ENCODE measurements at regions not wholly inside any gene's neighbourhood (a gene's known extent, or its start where the extent isn't known, plus 50 kb on each side); places are given as distances from the start of the nearest gene placed in this dataset.

DNA sequence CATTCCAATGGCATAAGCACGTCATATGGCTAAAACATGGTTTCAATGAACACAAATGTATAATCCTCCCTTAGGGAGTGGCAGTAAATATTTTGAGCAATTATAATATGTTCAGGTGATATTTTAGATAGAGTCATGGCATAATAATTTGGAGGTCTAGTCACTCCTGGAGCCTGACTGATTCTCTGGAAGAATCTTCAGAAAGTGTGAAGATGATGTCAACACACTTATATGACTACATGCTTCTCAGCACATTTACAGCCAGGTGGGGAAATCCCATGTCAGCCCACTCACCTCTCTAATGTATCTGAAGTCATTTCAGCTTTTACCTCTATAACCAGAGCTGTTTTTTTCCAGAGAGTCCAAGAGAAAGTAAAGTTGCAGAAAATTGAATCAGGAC lies 474.8 kb downstream of the SHISA9 start:
- H3K9ac ChIP-seq (ENCODE audit: low read depth, low read length), result no peak overlapping the region
- H2BK20ac ChIP-seq (ENCODE audit: low read depth, low read length), result no peak overlapping the region
- H3K4ac ChIP-seq (ENCODE audit: low read depth, low read length), result no peak overlapping the region
- no peak overlapping the region for H2BK15ac ChIP-seq (ENCODE audit: low read depth, low read length)
- no peak overlapping the region for H3K18ac ChIP-seq (ENCODE audit: low read depth, low read length)
- H3K27ac ChIP-seq (ENCODE audit: insufficient read depth, low read length), result no peak overlapping the region
- no peak overlapping the region for H2BK120ac ChIP-seq (ENCODE audit: low read depth, low read length)
- H3K9me1 ChIP-seq (ENCODE audit: insufficient read depth, low read length), result no peaks in the 10 kb centered on the region
- no peak for ATAC-seq (ENCODE audit: low read depth)
- H3K9me3 ChIP-seq (ENCODE audit: control insufficient read depth, insufficient read depth, low read length), result peaks cover 15% of the 10 kb centered on the region
- in situ Hi-C loops (cut with MboI; ENCODE audit: low sequenced_read_pairs) (no loop called here), dilution Hi-C loops (cut with HindIII; ENCODE audit: low sequenced_read_pairs, unreplicated experiment) (no loop called here), intact Hi-C loops (cut with micrococcal nuclease) (no loop called here)
- no peak overlapping the region for H3K4me3 ChIP-seq (ENCODE audit: insufficient read depth, low read depth, low read length)
- no peak overlapping the region for H2AK9ac ChIP-seq (replicated peaks; ENCODE audit: low read depth, low read length, poor library complexity)
- no peak overlapping the region for H2AK5ac ChIP-seq (ENCODE audit: low read depth, low read length)
- H3K4me2 ChIP-seq (ENCODE audit: low read depth, low read length), result no peak overlapping the region
- ChIA-PET POLR2A (ENCODE audit: unreplicated experiment) (no interaction called here), CTCF (no interaction called here)
- H3K27me3 ChIP-seq (ENCODE audit: control insufficient read depth, insufficient read depth, low read length), result no peaks in the 10 kb centered on the region
- no peak overlapping the region for H3K23ac ChIP-seq (ENCODE audit: low read depth, low read length)
- no peak overlapping the region for H4K8ac ChIP-seq (ENCODE audit: low read depth in 2 of 2, low read length in 2 of 2)
- H4K91ac ChIP-seq (ENCODE audit: insufficient read depth, low read depth, low read length), result no peak overlapping the region
- no peak overlapping the region for H3K56ac ChIP-seq (ENCODE audit: extremely low read depth, insufficient read depth, low read length)
- WGBS, 2 experiments (ENCODE audit: extremely low coverage in 2 of 2, insufficient read length in 1 of 2), result no CpG with 5 or more reads among the region's 1 CpG
- no peak overlapping the region for H4K5ac ChIP-seq (ENCODE audit: low read depth, low read length)
- no peak overlapping the region for H3K14ac ChIP-seq (replicated peaks; ENCODE audit: low read depth, low read length)
- H4K20me1 ChIP-seq (ENCODE audit: insufficient read depth, low read length), result no peaks in the 10 kb centered on the region
- no TSS peak for BruUV-seq (replicated peaks)
- no peak for TF ChIP-seq FOS (IDR thresholded peaks at IDR 0.05; ENCODE audit: low read depth, low read length)
- TF ChIP-seq, protein P1, sequence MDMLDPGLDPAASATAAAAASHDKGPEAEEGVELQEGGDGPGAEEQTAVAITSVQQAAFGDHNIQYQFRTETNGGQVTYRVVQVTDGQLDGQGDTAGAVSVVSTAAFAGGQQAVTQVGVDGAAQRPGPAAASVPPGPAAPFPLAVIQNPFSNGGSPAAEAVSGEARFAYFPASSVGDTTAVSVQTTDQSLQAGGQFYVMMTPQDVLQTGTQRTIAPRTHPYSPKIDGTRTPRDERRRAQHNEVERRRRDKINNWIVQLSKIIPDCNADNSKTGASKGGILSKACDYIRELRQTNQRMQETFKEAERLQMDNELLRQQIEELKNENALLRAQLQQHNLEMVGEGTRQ (IDR thresholded peaks at IDR 0.05; ENCODE audit: low read depth, low read length), result no peak
- TF ChIP-seq CEBPB (IDR thresholded peaks at IDR 0.05; ENCODE audit: low read depth, low read length), result no peak
- no peak for TF ChIP-seq CHD1 (IDR thresholded peaks at IDR 0.05; ENCODE audit: low read depth, low read length)
- no peak for TF ChIP-seq MXI1 (IDR thresholded peaks at IDR 0.05; ENCODE audit: borderline replicate concordance, low read depth, low read length)
- TF ChIP-seq BHLHE40 (IDR thresholded peaks at IDR 0.05; ENCODE audit: low read depth, low read length), result no peak
- TF ChIP-seq SMC3 (IDR thresholded peaks at IDR 0.05; ENCODE audit: low read depth, low read length), result no peak
- no peak for TF ChIP-seq MAZ (IDR thresholded peaks at IDR 0.05; ENCODE audit: borderline replicate concordance, low read depth, low read length)
- no peak for TF ChIP-seq MAFK (IDR thresholded peaks at IDR 0.05; ENCODE audit: low read depth, low read length)
- TF ChIP-seq RCOR1 (IDR thresholded peaks at IDR 0.05; ENCODE audit: insufficient replicate concordance, low read length), result no peak
- no peak for TF ChIP-seq RAD21 (IDR thresholded peaks at IDR 0.05; ENCODE audit: low read length)
- TF ChIP-seq RFX5 (IDR thresholded peaks at IDR 0.05; ENCODE audit: low read depth, low read length), result no peak
- TF ChIP-seq, protein P2, sequence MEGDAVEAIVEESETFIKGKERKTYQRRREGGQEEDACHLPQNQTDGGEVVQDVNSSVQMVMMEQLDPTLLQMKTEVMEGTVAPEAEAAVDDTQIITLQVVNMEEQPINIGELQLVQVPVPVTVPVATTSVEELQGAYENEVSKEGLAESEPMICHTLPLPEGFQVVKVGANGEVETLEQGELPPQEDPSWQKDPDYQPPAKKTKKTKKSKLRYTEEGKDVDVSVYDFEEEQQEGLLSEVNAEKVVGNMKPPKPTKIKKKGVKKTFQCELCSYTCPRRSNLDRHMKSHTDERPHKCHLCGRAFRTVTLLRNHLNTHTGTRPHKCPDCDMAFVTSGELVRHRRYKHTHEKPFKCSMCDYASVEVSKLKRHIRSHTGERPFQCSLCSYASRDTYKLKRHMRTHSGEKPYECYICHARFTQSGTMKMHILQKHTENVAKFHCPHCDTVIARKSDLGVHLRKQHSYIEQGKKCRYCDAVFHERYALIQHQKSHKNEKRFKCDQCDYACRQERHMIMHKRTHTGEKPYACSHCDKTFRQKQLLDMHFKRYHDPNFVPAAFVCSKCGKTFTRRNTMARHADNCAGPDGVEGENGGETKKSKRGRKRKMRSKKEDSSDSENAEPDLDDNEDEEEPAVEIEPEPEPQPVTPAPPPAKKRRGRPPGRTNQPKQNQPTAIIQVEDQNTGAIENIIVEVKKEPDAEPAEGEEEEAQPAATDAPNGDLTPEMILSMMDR (conservative IDR thresholded peaks at IDR 0.05; ENCODE audit: low read depth, low read length), result no peak
- no peak for TF ChIP-seq NFE2L2 (IDR thresholded peaks at IDR 0.05; ENCODE audit: low read depth, low read length)
- TF ChIP-seq POLR2A (IDR thresholded peaks at IDR 0.05; ENCODE audit: low read depth, low read length), result no peak
- TF ChIP-seq, protein P3, sequence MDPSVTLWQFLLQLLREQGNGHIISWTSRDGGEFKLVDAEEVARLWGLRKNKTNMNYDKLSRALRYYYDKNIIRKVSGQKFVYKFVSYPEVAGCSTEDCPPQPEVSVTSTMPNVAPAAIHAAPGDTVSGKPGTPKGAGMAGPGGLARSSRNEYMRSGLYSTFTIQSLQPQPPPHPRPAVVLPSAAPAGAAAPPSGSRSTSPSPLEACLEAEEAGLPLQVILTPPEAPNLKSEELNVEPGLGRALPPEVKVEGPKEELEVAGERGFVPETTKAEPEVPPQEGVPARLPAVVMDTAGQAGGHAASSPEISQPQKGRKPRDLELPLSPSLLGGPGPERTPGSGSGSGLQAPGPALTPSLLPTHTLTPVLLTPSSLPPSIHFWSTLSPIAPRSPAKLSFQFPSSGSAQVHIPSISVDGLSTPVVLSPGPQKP (IDR thresholded peaks at IDR 0.05; ENCODE audit: borderline replicate concordance, low read depth, low read length), result no peak
- H2BK5ac ChIP-seq (ENCODE audit: low read depth, low read length, poor library complexity, severe bottlenecking), result no peak overlapping the region
- no peak overlapping the region for H2AFZ ChIP-seq (replicated peaks; ENCODE audit: low read length, poor library complexity)
- DNase-seq, result no peak
- no peaks in the 10 kb centered on the region for H3K4me1 ChIP-seq (ENCODE audit: control insufficient read depth, insufficient read depth, low read length)
- H3K79me1 ChIP-seq (ENCODE audit: low read depth in 1 of 2, low read length in 2 of 2), result no peaks in the 10 kb centered on the region
- no peaks in the 10 kb centered on the region for H3K36me3 ChIP-seq (ENCODE audit: control insufficient read depth, insufficient read depth, low read length)

Data from IMR-90 (cell line).